ENCODE measurements at regions not wholly inside any gene's neighbourhood (a gene's known extent, or its start where the extent isn't known, plus 50 kb on each side); places are given as distances from the start of the nearest gene placed in this dataset.

GRCh38 chr14:44576356-44576755 is 69.3 kb upstream of the FSCB start:
- no peak for ATAC-seq
- ChIA-PET POLR2A (no interaction called here), CTCF (no interaction called here)
- DNase-seq, result no peak
- Mint-ChIP-seq H3K9me3 (peaks cover 12% of the 10 kb centered on the region), H3K4me3 (no peak overlapping the region), H3K4me1 (ENCODE audit: low read depth) (no peaks in the 10 kb centered on the region), H3K27ac (no peak overlapping the region), H3K27me3 (no peaks in the 10 kb centered on the region), H3K36me3 (ENCODE audit: low read depth) (no peaks in the 10 kb centered on the region)
- intact Hi-C loops (cut with micrococcal nuclease), result no loop called here
- no peak for TF ChIP-seq CTCF (IDR thresholded peaks at IDR 0.05)

- CTCF ChIA-PET, result no interaction called here
- ATAC-seq, result no peak
- Mint-ChIP-seq H3K4me3 (no peak overlapping the region), H3K27ac (no peak overlapping the region), H3K4me1 (ENCODE audit: low read depth) (no peaks in the 10 kb centered on the region), H3K27me3 (no peaks in the 10 kb centered on the region), H3K36me3 (ENCODE audit: low read depth) (no peaks in the 10 kb centered on the region), H3K9me3 (peaks cover 3% of the 10 kb centered on the region)
- intact Hi-C loops (cut with micrococcal nuclease), result no loop called here
- POLR2A ChIA-PET, result no interaction called here
- no peak for DNase-seq
- no peak for TF ChIP-seq CTCF (IDR thresholded peaks at IDR 0.05)
Measured at GRCh38 chr14:44567997-44568396, 60.9 kb upstream of the FSCB start.

GRCh38 chr14:44565968-44566367 is 58.9 kb upstream of the FSCB start:
- CTCF ChIA-PET, result no interaction called here
- intact Hi-C loops (cut with micrococcal nuclease), result no loop called here
- Mint-ChIP-seq H3K4me3 (no peak overlapping the region), H3K36me3 (ENCODE audit: low read depth) (no peaks in the 10 kb centered on the region), H3K27ac (no peak overlapping the region), H3K4me1 (ENCODE audit: low read depth) (no peaks in the 10 kb centered on the region), H3K9me3 (peaks cover 2% of the 10 kb centered on the region), H3K27me3 (no peaks in the 10 kb centered on the region)
- no peak for TF ChIP-seq CTCF (IDR thresholded peaks at IDR 0.05)
- POLR2A ChIA-PET, result no interaction called here
- DNase-seq (no peak), ATAC-seq (no peak)

GRCh38 chr14:44564908-44565307 is 57.8 kb upstream of the FSCB start:
- POLR2A ChIA-PET, result no interaction called here
- CTCF ChIA-PET, result no interaction called here
- H3K4me3 Mint-ChIP-seq, result no peak overlapping the region
- no peaks in the 10 kb centered on the region for H3K27me3 Mint-ChIP-seq
- H3K36me3 Mint-ChIP-seq (ENCODE audit: low read depth), result no peaks in the 10 kb centered on the region
- H3K27ac Mint-ChIP-seq, result no peak overlapping the region
- intact Hi-C loops (cut with micrococcal nuclease), result no loop called here
- no peak for DNase-seq
- no peaks in the 10 kb centered on the region for H3K4me1 Mint-ChIP-seq (ENCODE audit: low read depth)
- ATAC-seq, result no peak
- no peak for TF ChIP-seq CTCF (IDR thresholded peaks at IDR 0.05)
- H3K9me3 Mint-ChIP-seq, result peaks cover 4% of the 10 kb centered on the region

Measured in activated CD8-positive, alpha-beta T cell treated with anti-CD3 and anti-CD28 coated beads for 36 hours (primary cell).